Peyer's patch (tissue), 4 donors: ENCODE measurements at regions not wholly inside any gene's neighbourhood (a gene's known extent, or its start where the extent isn't known, plus 50 kb on each side); places are given as distances from the start of the nearest gene placed in this dataset.

Experiments used
- POLR2A ChIP-seq, 2 donors: fragments of 450-650 bp; IDR thresholded peaks; one replicate each; pipeline ENCODE4 v1.5.1; 2017; ENCODE audit warnings: antibody characterized with exemption in 2 of 2, mild to moderate bottlenecking in 2 of 2, moderate library complexity in 2 of 2
- TF ChIP-seq, protein P1 (sequence below), 6 experiments: fragments of 450-650 bp in 4 of 6; fragments of 200-600 bp in 2 of 6; sonication (generic) in 1 of 6; IDR thresholded peaks; one replicate each; pipeline ENCODE4 v1.5.1; 2017 to 2019; ENCODE audit warnings: antibody characterized with exemption in 6 of 6, mild to moderate bottlenecking in 3 of 6, moderate library complexity in 1 of 6

DNA sequence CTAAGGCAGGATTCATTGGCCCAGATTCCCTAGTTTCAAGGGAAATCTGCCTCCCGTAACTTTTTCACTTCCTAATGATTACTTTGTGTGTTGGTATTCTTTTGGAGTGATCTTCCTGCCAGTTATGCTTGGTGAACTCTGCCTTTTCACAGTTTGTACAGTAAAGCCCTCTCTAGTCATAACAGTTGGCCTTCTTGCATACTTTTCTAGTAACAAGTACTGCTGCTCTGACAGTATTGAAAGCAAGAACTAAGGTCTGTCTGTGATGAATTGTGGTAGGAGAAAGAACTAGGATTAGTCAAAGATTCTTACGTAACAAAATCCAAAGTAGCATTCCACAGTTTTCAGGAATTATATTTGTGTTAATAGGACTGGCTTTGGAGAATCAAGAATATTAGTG is 1457.2 kb upstream of the WWC1 start:
- TF ChIP-seq, protein P1, sequence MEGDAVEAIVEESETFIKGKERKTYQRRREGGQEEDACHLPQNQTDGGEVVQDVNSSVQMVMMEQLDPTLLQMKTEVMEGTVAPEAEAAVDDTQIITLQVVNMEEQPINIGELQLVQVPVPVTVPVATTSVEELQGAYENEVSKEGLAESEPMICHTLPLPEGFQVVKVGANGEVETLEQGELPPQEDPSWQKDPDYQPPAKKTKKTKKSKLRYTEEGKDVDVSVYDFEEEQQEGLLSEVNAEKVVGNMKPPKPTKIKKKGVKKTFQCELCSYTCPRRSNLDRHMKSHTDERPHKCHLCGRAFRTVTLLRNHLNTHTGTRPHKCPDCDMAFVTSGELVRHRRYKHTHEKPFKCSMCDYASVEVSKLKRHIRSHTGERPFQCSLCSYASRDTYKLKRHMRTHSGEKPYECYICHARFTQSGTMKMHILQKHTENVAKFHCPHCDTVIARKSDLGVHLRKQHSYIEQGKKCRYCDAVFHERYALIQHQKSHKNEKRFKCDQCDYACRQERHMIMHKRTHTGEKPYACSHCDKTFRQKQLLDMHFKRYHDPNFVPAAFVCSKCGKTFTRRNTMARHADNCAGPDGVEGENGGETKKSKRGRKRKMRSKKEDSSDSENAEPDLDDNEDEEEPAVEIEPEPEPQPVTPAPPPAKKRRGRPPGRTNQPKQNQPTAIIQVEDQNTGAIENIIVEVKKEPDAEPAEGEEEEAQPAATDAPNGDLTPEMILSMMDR (IDR thresholded peaks at IDR 0.05), result no peak
- no peak for TF ChIP-seq POLR2A (IDR thresholded peaks at IDR 0.05)
